ENCODE measurements at regions not wholly inside any gene's neighbourhood (a gene's known extent, or its start where the extent isn't known, plus 50 kb on each side); places are given as distances from the start of the nearest gene placed in this dataset.

DNA sequence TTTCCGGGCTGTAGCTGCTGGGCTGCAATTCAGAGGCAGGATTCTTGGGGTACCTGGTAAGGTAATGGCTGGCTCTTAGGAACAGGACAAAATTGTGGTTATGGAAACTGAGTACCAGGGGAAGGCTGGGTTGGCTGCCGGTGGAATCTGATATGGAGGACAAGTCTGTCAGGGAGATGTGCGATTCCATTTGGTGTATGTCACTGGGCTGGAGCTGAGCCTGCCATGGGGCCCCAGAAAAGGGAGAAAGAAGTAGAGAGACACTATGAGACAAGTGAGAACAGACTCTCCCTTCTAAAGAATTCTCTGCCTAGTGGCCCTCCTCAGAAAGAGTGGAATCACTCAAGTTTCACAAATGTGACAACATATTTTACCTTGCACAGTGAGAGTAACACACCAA lies 368.2 kb upstream of the ROPN1 start:
- POLR2A ChIA-PET, result no interaction called here
- H3K9me3 Mint-ChIP-seq (ENCODE audit: unreplicated experiment), result no peaks in the 10 kb centered on the region
- H3K4me3 Mint-ChIP-seq (ENCODE audit: unreplicated experiment), result no peak overlapping the region

DNA sequence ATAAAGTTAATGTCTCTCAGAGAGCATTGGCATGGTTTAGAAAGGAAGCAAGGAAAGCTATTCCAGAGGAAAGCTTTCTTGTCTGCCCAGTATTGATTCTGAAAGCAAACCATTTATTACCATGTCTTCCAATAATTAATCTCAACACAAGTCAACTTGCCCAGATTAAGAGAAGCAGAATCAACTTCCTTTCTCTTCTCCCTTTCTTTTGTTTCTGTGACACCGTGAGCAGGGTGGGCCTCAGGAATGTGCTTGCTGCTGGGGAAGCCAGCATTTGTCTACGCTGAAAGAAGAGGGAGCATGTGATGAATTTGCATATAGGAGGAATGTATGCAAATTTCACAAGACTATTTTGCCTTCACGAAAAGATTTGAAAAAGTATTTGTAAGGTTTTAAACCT lies 368.6 kb upstream of the ROPN1 start:
- no peaks in the 10 kb centered on the region for H3K36me3 Mint-ChIP-seq (ENCODE audit: insufficient read depth, unreplicated experiment)
- no peaks in the 10 kb centered on the region for H3K9me3 Mint-ChIP-seq (ENCODE audit: unreplicated experiment)
- DNase-seq (ENCODE audit: unreplicated experiment), result no peak
- intact Hi-C loops (cut with micrococcal nuclease), result no loop called here
- TF ChIP-seq CTCF (IDR thresholded peaks at IDR 0.05; ENCODE audit: unreplicated experiment), result no peak
- no TSS peak for BruUV-seq (replicated peaks)
- no peak overlapping the region for H3K4me3 Mint-ChIP-seq (ENCODE audit: unreplicated experiment)
- ChIA-PET POLR2A (no interaction called here), CTCF (interaction anchor here (1.8 to 2.4 kb wide), 2 partner anchors 104 to 108 kb away, joined by 5 to 14 read pairs; no protein-coding TSS in a partner anchor)
- no peak overlapping the region for H3K27ac Mint-ChIP-seq (ENCODE audit: low read depth, unreplicated experiment)
- H3K4me1 Mint-ChIP-seq (ENCODE audit: insufficient read depth, unreplicated experiment), result no peaks in the 10 kb centered on the region
- H3K27me3 Mint-ChIP-seq (ENCODE audit: insufficient read depth, unreplicated experiment), result peaks cover 82% of the 10 kb centered on the region

More for the DNA sequence above, 368.2 kb upstream of the ROPN1 start:
- CTCF ChIA-PET, result interaction anchor here (1.1 to 2.4 kb wide), 4 partner anchors 104 to 199 kb away, joined by 3 to 14 read pairs (median 4); no protein-coding TSS in a partner anchor
- Mint-ChIP-seq H3K36me3 (ENCODE audit: insufficient read depth, unreplicated experiment) (no peaks in the 10 kb centered on the region), H3K27me3 (ENCODE audit: insufficient read depth, unreplicated experiment) (peaks cover 82% of the 10 kb centered on the region), H3K27ac (ENCODE audit: low read depth, unreplicated experiment) (no peak overlapping the region), H3K4me1 (ENCODE audit: insufficient read depth, unreplicated experiment) (no peaks in the 10 kb centered on the region)
- no peak for DNase-seq (ENCODE audit: unreplicated experiment)
- TF ChIP-seq CTCF (IDR thresholded peaks at IDR 0.05; ENCODE audit: unreplicated experiment), result no peak
- no TSS peak for BruUV-seq (replicated peaks)
- intact Hi-C loops (cut with micrococcal nuclease), result no loop called here

DNA sequence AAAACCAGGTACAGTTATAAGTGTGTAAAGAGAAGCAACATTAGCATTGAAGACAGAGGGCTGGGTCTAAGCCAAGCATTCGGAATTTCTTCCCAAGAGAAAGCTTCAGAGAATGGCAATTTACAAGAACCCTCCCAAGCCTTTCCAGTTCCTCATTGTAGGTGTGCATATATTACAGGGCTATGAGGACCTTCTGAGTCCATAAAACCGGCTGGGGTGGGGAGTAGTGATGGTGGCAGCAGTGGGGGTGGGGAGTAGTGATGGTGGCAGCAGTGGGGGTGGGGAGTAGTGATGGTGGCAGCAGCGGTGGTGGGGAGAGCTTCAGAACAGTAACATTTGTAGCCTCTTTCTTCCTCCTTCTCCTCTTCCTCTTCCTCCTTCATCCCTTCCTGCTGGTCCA lies 368.7 kb upstream of the UMPS start:
- H3K9me3 Mint-ChIP-seq (ENCODE audit: unreplicated experiment), result no peaks in the 10 kb centered on the region
- H3K4me3 Mint-ChIP-seq (ENCODE audit: unreplicated experiment), result no peak overlapping the region
- no peak for DNase-seq (ENCODE audit: unreplicated experiment)
- no peaks in the 10 kb centered on the region for H3K4me1 Mint-ChIP-seq (ENCODE audit: insufficient read depth, unreplicated experiment)
- peaks cover 74% of the 10 kb centered on the region for H3K27me3 Mint-ChIP-seq (ENCODE audit: insufficient read depth, unreplicated experiment)
- no peaks in the 10 kb centered on the region for H3K36me3 Mint-ChIP-seq (ENCODE audit: insufficient read depth, unreplicated experiment)
- H3K27ac Mint-ChIP-seq (ENCODE audit: low read depth, unreplicated experiment), result no peak overlapping the region
- CTCF ChIA-PET, result interaction anchor here (0.6 to 4.1 kb wide), 4 partner anchors 9 to 13 kb away, joined by 3 to 20 read pairs (median 4); no protein-coding TSS in a partner anchor
- POLR2A ChIA-PET, result interaction anchor here (1.1 kb wide), 1 partner anchor 67 kb away, joined by 3 read pairs; no protein-coding TSS in a partner anchor
- intact Hi-C loops (cut with micrococcal nuclease), result no loop called here
- no peak for TF ChIP-seq CTCF (IDR thresholded peaks at IDR 0.05; ENCODE audit: unreplicated experiment)
- no TSS peak for BruUV-seq (replicated peaks)

GRCh38 chr3:124362455-124362854 lies 367.8 kb upstream of the UMPS start:
- no peaks in the 10 kb centered on the region for H3K4me1 Mint-ChIP-seq (ENCODE audit: insufficient read depth, unreplicated experiment)
- BruUV-seq (replicated peaks), result no TSS peak

More at GRCh38 chr3:124362455-124362854, 367.8 kb upstream of the UMPS start:
- CTCF ChIA-PET, result interaction anchor here (0.8 to 4.1 kb wide), 5 partner anchors 9 to 106 kb away, joined by 3 to 20 read pairs (median 5); no protein-coding TSS in a partner anchor
- Mint-ChIP-seq H3K9me3 (ENCODE audit: unreplicated experiment) (no peaks in the 10 kb centered on the region), H3K4me3 (ENCODE audit: unreplicated experiment) (no peak overlapping the region), H3K27me3 (ENCODE audit: insufficient read depth, unreplicated experiment) (peaks cover 66% of the 10 kb centered on the region), H3K27ac (ENCODE audit: low read depth, unreplicated experiment) (no peak overlapping the region), H3K36me3 (ENCODE audit: insufficient read depth, unreplicated experiment) (no peaks in the 10 kb centered on the region)
- no peak for TF ChIP-seq CTCF (IDR thresholded peaks at IDR 0.05; ENCODE audit: unreplicated experiment)
- intact Hi-C loops (cut with micrococcal nuclease), result no loop called here
- no peak for DNase-seq (ENCODE audit: unreplicated experiment)
- POLR2A ChIA-PET, result interaction anchor here (1.1 kb wide), 1 partner anchor 66 kb away, joined by 3 read pairs; no protein-coding TSS in a partner anchor

Data from MCF 10A (cell line).